Caki2 (cell line): ENCODE measurements at regions not wholly inside any gene's neighbourhood (a gene's known extent, or its start where the extent isn't known, plus 50 kb on each side); places are given as distances from the start of the nearest gene placed in this dataset.

Experiments
- DNase-seq: peaks from one replicate; pipeline ENCODE4 v3.0.0-alpha.2; 2015; ENCODE audit warnings: low read depth
- in situ Hi-C: cut with HindIII; loops from 2 replicates; pipeline ENCODE4 v1.10.0; 2016; ENCODE audit warnings: low sequenced_read_pairs, low pct_unique_long_range_greater_than_20kb, mixed read lengths

DNA sequence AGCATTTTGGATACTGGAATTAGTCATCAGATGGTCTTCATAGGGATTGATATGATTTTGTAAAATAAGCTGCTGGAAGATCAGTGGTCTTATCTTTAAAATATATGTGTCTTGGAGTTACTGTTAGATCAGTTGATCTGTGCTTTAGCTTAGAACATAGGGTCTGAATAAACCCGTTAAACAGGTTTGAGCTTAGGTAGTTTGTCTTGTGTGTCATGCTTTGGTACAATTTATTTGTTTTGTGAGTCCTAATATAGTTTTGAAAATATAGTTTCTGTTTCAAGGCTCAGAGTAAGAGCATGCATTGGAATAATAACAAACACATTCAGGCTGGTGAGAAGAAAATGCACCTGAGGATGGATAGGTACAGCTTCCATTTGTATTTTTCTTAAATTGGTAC lies 505.0 kb downstream of the SLC16A7 start:
- in situ Hi-C loops: no loop called here
- DNase-seq: no peak

- DNase-seq: no peak
- in situ Hi-C loops: no loop called here
Observed at GRCh38 chr12:60101715-60102114, 505.9 kb downstream of the SLC16A7 start.

GRCh38 chr12:60106214-60106613 lies 510.4 kb downstream of the SLC16A7 start:
- in situ Hi-C loops: no loop called here
- DNase-seq: no peak

- in situ Hi-C loops: no loop called here
- no peak for DNase-seq
Observed at GRCh38 chr12:60107992-60108391, 512.2 kb downstream of the SLC16A7 start.

- in situ Hi-C loops: no loop called here
- DNase-seq: no peak
Observed at GRCh38 chr12:60112063-60112462, 516.2 kb downstream of the SLC16A7 start.

GRCh38 chr12:60112763-60113162 lies 516.9 kb downstream of the SLC16A7 start:
- DNase-seq: no peak
- in situ Hi-C loops: no loop called here

GRCh38 chr12:60114169-60114568 lies 518.3 kb downstream of the SLC16A7 start:
- in situ Hi-C loops: no loop called here
- no peak for DNase-seq

GRCh38 chr12:60119327-60119726 lies 523.5 kb downstream of the SLC16A7 start:
- in situ Hi-C loops: no loop called here
- DNase-seq: no peak

- no peak for DNase-seq
- in situ Hi-C loops: no loop called here
Observed at GRCh38 chr12:60120199-60120598, 524.4 kb downstream of the SLC16A7 start.

DNA sequence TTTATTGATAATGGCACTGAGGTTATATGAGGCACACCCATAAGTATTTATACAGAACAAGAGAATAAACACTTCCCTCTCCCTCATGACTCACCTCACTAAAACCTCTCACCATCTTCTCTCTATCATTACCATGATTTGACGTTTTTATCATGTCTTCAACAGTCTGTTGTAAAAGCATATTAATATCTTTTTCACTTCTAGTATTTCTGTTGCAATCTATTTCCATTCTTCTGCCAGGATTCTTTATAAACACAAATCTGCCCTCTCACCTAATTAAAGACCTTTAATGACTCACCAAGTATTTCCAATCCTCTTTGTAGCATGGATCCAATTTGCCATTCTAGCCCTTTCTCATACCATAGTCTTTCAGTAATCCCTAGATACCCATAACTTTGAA lies 527.7 kb downstream of the SLC16A7 start:
- no peak for DNase-seq
- in situ Hi-C loops: no loop called here

GRCh38 chr12:60137513-60137912 lies 541.7 kb downstream of the SLC16A7 start:
- in situ Hi-C loops: no loop called here
- DNase-seq: no peak

- no peak for DNase-seq
- in situ Hi-C loops: no loop called here
Observed at GRCh38 chr12:60138526-60138925, 542.7 kb downstream of the SLC16A7 start.

DNA sequence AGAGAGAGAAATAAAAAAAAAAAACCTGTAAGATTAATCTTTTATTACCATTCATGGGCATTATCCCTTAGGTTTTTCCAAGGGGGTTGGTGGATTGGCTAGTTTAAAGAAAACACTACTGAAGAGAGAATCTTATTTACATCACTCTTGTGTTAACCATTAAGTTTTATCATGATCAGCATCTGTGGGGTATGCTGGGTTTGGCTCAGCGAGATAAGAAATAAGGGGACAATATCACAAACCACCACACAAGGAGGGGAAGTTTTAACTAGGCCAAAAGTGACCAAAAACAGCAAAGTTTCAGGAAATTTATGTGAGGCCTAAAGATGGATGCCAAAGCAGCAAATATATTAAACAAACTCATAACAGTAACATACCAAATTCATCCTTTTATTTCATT lies 548.6 kb downstream of the SLC16A7 start:
- no peak for DNase-seq
- in situ Hi-C loops: no loop called here

DNA sequence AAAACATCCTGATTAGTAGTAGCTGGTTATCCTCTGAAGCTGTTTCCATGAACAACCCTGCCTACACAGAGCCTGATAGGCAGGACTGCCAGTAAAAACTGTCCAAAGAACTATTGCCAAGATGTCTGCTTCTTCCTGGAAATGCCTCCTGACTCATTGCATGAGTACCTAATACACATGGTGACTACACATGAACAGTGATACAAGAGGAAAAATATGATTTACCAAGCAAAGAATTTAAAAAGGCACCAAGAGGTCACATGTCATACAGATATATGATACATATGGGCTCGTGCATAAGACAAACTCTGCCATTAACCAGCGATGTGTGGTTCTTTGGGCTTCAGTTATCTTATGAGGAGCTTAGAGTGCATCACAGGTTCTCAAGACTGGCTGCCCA lies 552.3 kb downstream of the SLC16A7 start:
- no peak for DNase-seq
- in situ Hi-C loops: no loop called here

DNA sequence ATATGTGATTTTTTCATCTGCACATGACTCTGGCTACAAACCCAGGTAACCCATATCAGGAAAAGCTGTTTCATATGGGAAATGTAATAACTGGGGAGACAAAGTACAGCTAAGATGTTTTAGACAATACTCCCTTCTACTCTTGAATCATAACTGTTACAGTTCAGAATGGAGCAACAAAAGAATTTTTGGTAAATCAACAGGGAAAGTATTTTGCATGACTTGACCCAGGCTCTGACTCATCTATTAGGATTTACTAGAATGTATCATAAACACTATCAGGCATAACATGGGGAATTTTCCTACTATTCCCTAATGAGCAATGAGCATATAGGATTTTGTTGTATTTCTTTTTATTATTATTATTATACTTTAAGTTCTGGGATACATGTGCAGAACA lies 553.0 kb downstream of the SLC16A7 start:
- peak; percentile 33 for DNase-seq

DNA sequence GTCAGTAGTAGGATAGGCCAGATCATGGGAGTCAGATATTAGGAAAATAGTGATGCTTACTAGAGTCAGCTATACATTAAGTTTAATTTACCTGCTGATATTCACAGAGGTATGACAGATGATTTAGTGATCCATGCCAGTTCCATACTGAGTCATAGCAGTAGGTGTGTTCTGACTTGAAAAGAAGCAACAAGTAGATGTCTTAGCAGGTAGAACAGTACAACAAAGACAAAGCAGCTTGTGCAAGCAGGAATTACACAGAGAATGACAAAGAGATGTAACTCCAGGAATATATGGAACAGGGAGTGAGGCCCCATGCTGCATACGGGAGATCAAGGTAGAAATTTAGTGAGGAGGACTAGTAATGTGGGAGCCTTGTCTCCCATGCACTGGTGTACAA lies 556.9 kb downstream of the SLC16A7 start:
- in situ Hi-C loops: no loop called here
- DNase-seq: no peak

More for the DNA sequence above, 553.0 kb downstream of the SLC16A7 start:
- in situ Hi-C loops: no loop called here

- no peak for DNase-seq
- in situ Hi-C loops: no loop called here
Observed at GRCh38 chr12:60159761-60160160, 563.9 kb downstream of the SLC16A7 start.

- in situ Hi-C loops: no loop called here
- no peak for DNase-seq
Observed at GRCh38 chr12:60162988-60163720, 567.3 kb downstream of the SLC16A7 start.

DNA sequence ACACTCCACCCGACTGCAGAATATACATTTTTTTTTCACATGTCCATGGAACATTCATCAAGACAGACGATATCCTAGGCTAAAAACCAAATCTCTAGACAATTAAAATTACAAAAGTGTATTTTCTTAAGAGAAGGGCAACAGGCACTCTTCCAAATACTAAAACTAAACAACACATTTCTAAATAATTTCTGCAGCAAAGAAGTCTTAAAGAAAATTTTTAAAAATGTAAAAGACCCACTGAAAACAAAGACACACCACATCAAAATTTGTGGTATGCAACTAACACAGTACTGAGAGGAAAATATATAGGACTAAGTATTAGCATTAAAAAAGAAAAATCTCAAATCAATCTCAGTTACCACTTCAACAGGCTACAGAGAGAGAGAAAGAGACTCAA lies 570.0 kb downstream of the SLC16A7 start:
- in situ Hi-C loops: no loop called here
- no peak for DNase-seq

- DNase-seq: no peak
- in situ Hi-C loops: no loop called here
Observed at GRCh38 chr12:60168441-60168840, 572.6 kb downstream of the SLC16A7 start.
